ENCODE measurements at regions not wholly inside any gene's neighbourhood (a gene's known extent, or its start where the extent isn't known, plus 50 kb on each side); places are given as distances from the start of the nearest gene placed in this dataset.
A peak's percentile ranks its signal among the peaks of the same experiment; 100 is the strongest.

GRCh38 chr4:141569141-141569540 is 67.2 kb upstream of the IL15 start:
- peaks cover 5% of the 10 kb centered on the region for H3K4me1 ChIP-seq (ENCODE audit: control insufficient read depth, extremely low read depth, insufficient read depth, low read length)
- peak overlapping the region; percentile 41 for H3K27ac ChIP-seq (ENCODE audit: insufficient read depth, low read depth, low read length)
- no peaks in the 10 kb centered on the region for H3K9me1 ChIP-seq (replicated peaks; ENCODE audit: control insufficient read depth, extremely low read depth, insufficient read depth, low read length)
- no peaks in the 10 kb centered on the region for H3K79me2 ChIP-seq (ENCODE audit: control insufficient read depth, insufficient read depth, low read length)
- TF ChIP-seq POLR2A (IDR thresholded peaks at IDR 0.05; ENCODE audit: low read depth, low read length) (no peak), GATA2 (IDR thresholded peaks at IDR 0.05; ENCODE audit: insufficient read depth, insufficient read length, low read depth, low read length) (no peak), CTCF (IDR thresholded peaks at IDR 0.05; ENCODE audit: extremely low read depth in 1 of 2, insufficient read depth in 1 of 2, low read depth in 1 of 2, low read length in 2 of 2) (no peak), MYC (IDR thresholded peaks at IDR 0.05; ENCODE audit: low read depth, low read length) (no peak)
- H2AFZ ChIP-seq (ENCODE audit: low read depth, low read length): no peak overlapping the region
- H3K4me2 ChIP-seq (ENCODE audit: insufficient read depth, low read length): peak overlapping the region; percentile 36
- CTCF ChIA-PET: interaction anchor here (1.3 to 2.0 kb wide), 3 partner anchors 11 to 223 kb away, joined by 3 to 5 read pairs (median 4); no protein-coding TSS in a partner anchor
- no peaks in the 10 kb centered on the region for H3K9me3 ChIP-seq (replicated peaks; ENCODE audit: control insufficient read depth, insufficient read depth, low read length)
- intact Hi-C loops (cut with micrococcal nuclease): no loop called here
- DNase-seq (ENCODE audit: low read depth, low spot score): peak; percentile 42
- H3K27me3 ChIP-seq (ENCODE audit: control insufficient read depth in 2 of 2, insufficient read depth in 2 of 2, low read length in 2 of 2): no peaks in the 10 kb centered on the region
- no peak overlapping the region for H3K4me3 ChIP-seq (replicated peaks in 1 of 3; ENCODE audit: insufficient read depth in 1 of 3, low read depth in 1 of 3, low read length in 3 of 3)
- no peak for FAIRE-seq
- no peaks in the 10 kb centered on the region for H3K36me3 ChIP-seq (ENCODE audit: control insufficient read depth in 2 of 2, extremely low read depth in 1 of 2, insufficient read depth in 2 of 2, low read length in 2 of 2)
- dilution Hi-C loops (cut with MboI; ENCODE audit: extremely low pct_ligation_motif_present, low sequenced_read_pairs): no loop called here
- POLR2A ChIA-PET: no interaction called here
- no TSS peak for BruUV-seq (replicated peaks)
- H4K20me1 ChIP-seq (replicated peaks; ENCODE audit: control insufficient read depth, extremely low read depth, insufficient read depth, low read length): no peaks in the 10 kb centered on the region
- no peak overlapping the region for H3K9ac ChIP-seq (replicated peaks; ENCODE audit: extremely low read depth, insufficient read depth, low read length)

GRCh38 chr4:141570290-141570689 is 66.1 kb upstream of the IL15 start:
- FAIRE-seq: no peak
- Histone ChIP-seq H3K4me3 (replicated peaks in 1 of 3; ENCODE audit: insufficient read depth in 1 of 3, low read depth in 1 of 3, low read length in 3 of 3) (no peak overlapping the region), H3K27ac (ENCODE audit: insufficient read depth, low read depth, low read length) (no peak overlapping the region), H3K9me3 (replicated peaks; ENCODE audit: control insufficient read depth, insufficient read depth, low read length) (no peaks in the 10 kb centered on the region), H2AFZ (ENCODE audit: low read depth, low read length) (no peak overlapping the region), H3K27me3 (ENCODE audit: control insufficient read depth in 2 of 2, insufficient read depth in 2 of 2, low read length in 2 of 2) (no peaks in the 10 kb centered on the region), H4K20me1 (replicated peaks; ENCODE audit: control insufficient read depth, extremely low read depth, insufficient read depth, low read length) (no peaks in the 10 kb centered on the region), H3K4me1 (ENCODE audit: control insufficient read depth, extremely low read depth, insufficient read depth, low read length) (peaks cover 5% of the 10 kb centered on the region), H3K9me1 (replicated peaks; ENCODE audit: control insufficient read depth, extremely low read depth, insufficient read depth, low read length) (no peaks in the 10 kb centered on the region), H3K9ac (replicated peaks; ENCODE audit: extremely low read depth, insufficient read depth, low read length) (no peak overlapping the region), H3K36me3 (ENCODE audit: control insufficient read depth in 2 of 2, extremely low read depth in 1 of 2, insufficient read depth in 2 of 2, low read length in 2 of 2) (no peaks in the 10 kb centered on the region), H3K4me2 (ENCODE audit: insufficient read depth, low read length) (no peak overlapping the region), H3K79me2 (ENCODE audit: control insufficient read depth, insufficient read depth, low read length) (no peaks in the 10 kb centered on the region)
- ChIA-PET POLR2A (no interaction called here), CTCF (interaction anchor here (1.6 kb wide), 1 partner anchor 10 kb away, joined by 4 read pairs; no protein-coding TSS in a partner anchor)
- intact Hi-C loops (cut with micrococcal nuclease) (loop anchor here (2.0 kb wide), 1 partner anchor 67 kb away; the partner anchor contains the start of gene IL15), dilution Hi-C loops (cut with MboI; ENCODE audit: extremely low pct_ligation_motif_present, low sequenced_read_pairs) (no loop called here)
- DNase-seq (ENCODE audit: low read depth, low spot score): no peak
- BruUV-seq (replicated peaks): no TSS peak
- TF ChIP-seq EZH2 (IDR thresholded peaks at IDR 0.05; ENCODE audit: borderline replicate concordance, low read depth, low read length, severe bottlenecking): no peak
- TF ChIP-seq POLR2AphosphoS5 (IDR thresholded peaks at IDR 0.05; ENCODE audit: insufficient read depth, low read depth, low read length): no peak
- TF ChIP-seq FOS (IDR thresholded peaks at IDR 0.05; ENCODE audit: borderline replicate concordance, insufficient read depth, low read length): no peak
- no peak for TF ChIP-seq GATA2 (IDR thresholded peaks at IDR 0.05; ENCODE audit: insufficient read depth, insufficient read length, low read depth, low read length)
- no peak for TF ChIP-seq MYC (IDR thresholded peaks at IDR 0.05; ENCODE audit: low read depth, low read length)
- no peak for TF ChIP-seq JUN (IDR thresholded peaks at IDR 0.05; ENCODE audit: borderline replicate concordance, insufficient read depth, insufficient read length, low read depth)
- no peak for TF ChIP-seq MAX (IDR thresholded peaks at IDR 0.05; ENCODE audit: insufficient read depth, insufficient read length)
- TF ChIP-seq POLR2A (IDR thresholded peaks at IDR 0.05; ENCODE audit: low read depth, low read length): no peak
- no peak for TF ChIP-seq CTCF (IDR thresholded peaks at IDR 0.05; ENCODE audit: extremely low read depth in 1 of 2, insufficient read depth in 1 of 2, low read depth in 1 of 2, low read length in 2 of 2)
